Stimulated activated memory B cell treated with anti-CD40 and anti-IgM and Interleukin-4, amounts not matched to agents 10 μg/mL and 1 μg/mL and 100 μg/mL, for 72 hours (primary cell): ENCODE measurements at regions not wholly inside any gene's neighbourhood (a gene's known extent, or its start where the extent isn't known, plus 50 kb on each side); places are given as distances from the start of the nearest gene placed in this dataset.

Source experiments
- ATAC-seq: fragments of 150-1000 bp; cut with Tn5 transposase; 2 replicates; pipeline ENCODE4 v1.10.0; 2021
- H3K27ac Mint-ChIP-seq: one replicate; pipeline ENCODE4 v1.8.0; 2022; ENCODE audit warnings: mild to moderate bottlenecking, mixed read lengths
- H3K27me3 Mint-ChIP-seq: one replicate; pipeline ENCODE4 v1.8.0; 2022; ENCODE audit warnings: mixed read lengths
- H3K36me3 Mint-ChIP-seq: one replicate; pipeline ENCODE4 v1.8.0; 2022; ENCODE audit warnings: mixed read lengths
- H3K4me1 Mint-ChIP-seq: one replicate; pipeline ENCODE4 v1.8.0; 2022; ENCODE audit warnings: mixed read lengths
- H3K4me3 Mint-ChIP-seq: one replicate; pipeline ENCODE4 v1.8.0; 2022; ENCODE audit warnings: mild to moderate bottlenecking, moderate library complexity, mixed read lengths
- H3K9me3 Mint-ChIP-seq: one replicate; pipeline ENCODE4 v1.8.0; 2022; ENCODE audit warnings: mixed read lengths

DNA sequence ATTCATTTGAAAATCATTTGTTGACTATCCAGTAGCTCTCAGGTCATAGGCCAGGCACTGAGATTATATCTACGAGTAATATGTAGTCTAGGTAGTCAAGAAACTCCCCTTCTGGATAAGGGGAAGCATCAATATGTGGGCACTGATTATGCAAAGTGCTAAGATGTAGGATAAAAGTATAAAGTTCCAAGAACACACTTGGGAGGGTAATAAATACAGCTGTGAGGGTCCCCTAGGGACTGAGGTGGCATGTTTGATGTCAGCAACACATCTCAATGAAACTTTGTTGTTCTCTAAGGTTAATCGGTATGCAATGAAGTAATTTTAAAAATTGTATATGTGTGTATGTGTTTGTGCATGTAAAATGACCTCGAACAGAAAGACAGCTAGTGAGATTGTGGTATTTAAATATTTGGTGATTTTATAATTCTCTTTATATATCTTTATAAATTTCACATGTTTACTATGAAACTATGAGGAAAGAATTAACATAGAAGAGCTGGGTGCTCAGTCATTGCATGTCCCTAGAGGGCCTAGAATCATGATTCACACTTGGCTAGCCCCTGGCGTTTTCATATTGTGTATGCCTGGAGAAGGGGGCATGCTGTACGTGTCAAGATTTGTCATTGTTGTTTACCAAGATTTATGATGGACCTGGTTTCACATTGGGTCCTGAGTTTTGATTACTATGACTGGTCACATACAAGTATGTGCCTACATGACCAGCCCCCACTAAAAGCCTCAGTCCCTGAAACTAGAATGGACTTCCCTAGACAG is 140.1 kb upstream of the DUSP10 start:
- H3K9me3 Mint-ChIP-seq, result no peaks in the 10 kb centered on the region
- no peaks in the 10 kb centered on the region for H3K36me3 Mint-ChIP-seq
- ATAC-seq, result peak; percentile 55
- H3K27ac Mint-ChIP-seq, result no peak overlapping the region
- no peaks in the 10 kb centered on the region for H3K27me3 Mint-ChIP-seq
- peaks cover 17% of the 10 kb centered on the region for H3K4me1 Mint-ChIP-seq
- H3K4me3 Mint-ChIP-seq, result no peak overlapping the region

DNA sequence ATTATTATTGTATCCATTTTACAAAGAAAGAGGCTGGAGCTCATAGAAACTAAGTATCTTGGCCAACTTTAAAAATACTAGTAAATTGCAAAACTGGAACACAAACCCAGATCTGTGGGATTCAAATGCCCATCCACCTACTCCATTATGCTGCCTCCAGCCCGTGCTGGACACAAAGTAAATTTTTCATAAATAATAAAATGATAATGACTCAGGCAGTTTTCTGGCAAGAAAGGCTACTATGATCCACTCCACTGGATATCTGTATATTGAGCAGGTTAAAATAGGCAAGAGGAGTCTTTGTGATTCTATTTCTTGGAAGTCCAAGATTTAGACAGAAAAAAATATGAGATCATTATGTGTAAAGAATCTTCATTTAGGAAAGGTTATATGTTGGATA is 138.3 kb upstream of the DUSP10 start:
- H3K4me1 Mint-ChIP-seq, result peaks cover 20% of the 10 kb centered on the region
- no peaks in the 10 kb centered on the region for H3K9me3 Mint-ChIP-seq
- ATAC-seq, result no peak
- H3K27me3 Mint-ChIP-seq, result no peaks in the 10 kb centered on the region
- H3K4me3 Mint-ChIP-seq, result no peak overlapping the region
- no peak overlapping the region for H3K27ac Mint-ChIP-seq
- H3K36me3 Mint-ChIP-seq, result no peaks in the 10 kb centered on the region

DNA sequence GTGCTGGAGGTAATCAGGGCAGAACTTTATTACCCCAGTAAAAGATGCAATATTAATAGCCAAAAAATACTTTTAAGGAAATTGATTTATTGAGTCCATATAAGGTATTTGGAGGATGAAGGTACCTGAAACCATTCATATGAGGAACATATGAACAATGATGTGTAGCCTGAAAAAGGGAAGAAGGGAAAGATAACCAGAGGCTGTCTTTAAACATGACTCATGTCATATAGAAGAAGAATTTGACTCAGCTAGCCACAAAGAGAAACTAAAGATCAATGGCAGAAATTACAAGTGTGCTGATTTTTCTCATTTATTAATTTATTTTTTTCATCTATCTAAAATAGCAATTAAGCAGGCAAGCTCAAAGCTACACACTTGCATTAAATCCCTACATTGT is 136.2 kb upstream of the DUSP10 start:
- Mint-ChIP-seq H3K4me1 (peaks cover 30% of the 10 kb centered on the region), H3K4me3 (no peak overlapping the region), H3K27ac (no peak overlapping the region), H3K27me3 (no peaks in the 10 kb centered on the region), H3K36me3 (no peaks in the 10 kb centered on the region), H3K9me3 (no peaks in the 10 kb centered on the region)
- peak; percentile 79 for ATAC-seq

DNA sequence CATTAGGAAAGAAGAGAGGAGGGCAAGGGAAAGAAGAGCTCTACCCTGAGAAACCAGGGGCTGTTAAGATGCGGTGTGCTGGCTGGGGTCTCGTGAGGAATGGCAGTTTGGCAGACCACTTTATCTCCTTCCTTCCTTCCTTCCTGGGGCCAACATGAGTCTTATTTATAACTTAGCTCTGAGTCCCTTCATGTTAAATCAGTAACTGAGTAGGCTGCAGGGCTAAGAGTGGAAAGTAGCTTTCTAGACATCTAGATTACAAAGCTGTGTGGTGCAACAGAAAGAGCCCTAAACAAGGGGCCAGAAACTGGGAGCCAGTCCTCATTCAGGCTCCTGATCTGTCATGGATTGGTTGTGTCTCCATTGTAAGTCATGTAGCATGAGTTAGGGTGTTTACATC is 135.4 kb upstream of the DUSP10 start:
- Mint-ChIP-seq H3K9me3 (no peaks in the 10 kb centered on the region), H3K4me3 (no peak overlapping the region), H3K27ac (no peak overlapping the region), H3K36me3 (no peaks in the 10 kb centered on the region), H3K27me3 (no peaks in the 10 kb centered on the region), H3K4me1 (peaks cover 35% of the 10 kb centered on the region)
- no peak for ATAC-seq

DNA sequence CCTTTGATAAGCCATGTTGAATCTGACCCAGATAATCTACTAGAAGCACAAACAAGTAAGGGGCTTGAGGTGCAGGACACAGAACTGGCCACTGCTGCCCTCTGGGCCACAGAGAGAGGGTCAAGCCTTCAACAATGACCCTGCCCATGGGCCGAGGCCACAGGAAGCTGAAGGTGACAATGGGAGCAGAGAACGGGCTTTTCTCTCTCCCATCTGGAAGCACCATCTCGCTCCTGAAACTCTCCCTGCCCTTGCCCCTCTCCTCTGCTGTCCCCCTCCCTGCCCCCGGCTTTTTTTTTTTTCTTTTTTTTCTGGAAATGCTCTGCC is 133.1 kb upstream of the DUSP10 start:
- no peak overlapping the region for H3K27ac Mint-ChIP-seq
- ATAC-seq, result no peak
- H3K36me3 Mint-ChIP-seq, result no peaks in the 10 kb centered on the region
- H3K27me3 Mint-ChIP-seq, result no peaks in the 10 kb centered on the region
- peaks cover 25% of the 10 kb centered on the region for H3K4me1 Mint-ChIP-seq
- H3K4me3 Mint-ChIP-seq, result no peak overlapping the region
- no peaks in the 10 kb centered on the region for H3K9me3 Mint-ChIP-seq

DNA sequence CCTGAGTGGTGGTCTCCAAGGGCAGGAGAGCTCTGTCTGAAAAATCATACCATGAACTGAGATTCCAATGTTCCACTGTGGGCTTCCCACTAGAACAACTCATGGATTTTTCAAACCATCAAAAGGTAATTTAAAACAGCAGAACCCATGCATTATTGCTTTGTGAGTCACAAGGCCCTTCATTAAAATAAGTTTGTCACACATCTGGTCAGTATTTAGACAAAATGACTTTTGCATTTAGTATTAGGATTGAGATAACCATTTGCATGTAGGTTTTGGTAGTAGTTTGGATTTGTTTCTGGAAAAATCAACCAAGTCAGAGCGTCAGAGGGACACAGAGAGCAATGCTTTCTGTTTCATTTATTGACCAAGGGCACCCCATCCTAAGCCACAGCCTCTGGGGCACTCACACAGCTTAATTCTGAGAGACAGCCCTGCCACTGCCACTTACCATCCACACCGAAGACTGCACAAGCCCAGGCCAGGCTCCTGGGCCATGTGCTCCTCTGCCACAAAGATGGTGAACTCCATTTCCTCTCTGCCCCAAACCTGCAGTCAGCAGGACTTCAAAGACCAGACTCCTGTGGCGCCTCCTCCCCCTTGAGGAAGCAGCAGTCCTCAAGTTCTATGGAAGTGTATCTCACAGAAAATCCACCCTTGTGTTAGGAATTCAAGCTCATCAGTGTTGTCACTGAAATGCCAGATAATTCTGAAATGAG is 132.6 kb upstream of the DUSP10 start:
- no peak overlapping the region for H3K27ac Mint-ChIP-seq
- H3K9me3 Mint-ChIP-seq, result no peaks in the 10 kb centered on the region
- H3K36me3 Mint-ChIP-seq, result no peaks in the 10 kb centered on the region
- no peaks in the 10 kb centered on the region for H3K27me3 Mint-ChIP-seq
- no peak overlapping the region for H3K4me3 Mint-ChIP-seq
- no peak for ATAC-seq
- H3K4me1 Mint-ChIP-seq, result peaks cover 25% of the 10 kb centered on the region

DNA sequence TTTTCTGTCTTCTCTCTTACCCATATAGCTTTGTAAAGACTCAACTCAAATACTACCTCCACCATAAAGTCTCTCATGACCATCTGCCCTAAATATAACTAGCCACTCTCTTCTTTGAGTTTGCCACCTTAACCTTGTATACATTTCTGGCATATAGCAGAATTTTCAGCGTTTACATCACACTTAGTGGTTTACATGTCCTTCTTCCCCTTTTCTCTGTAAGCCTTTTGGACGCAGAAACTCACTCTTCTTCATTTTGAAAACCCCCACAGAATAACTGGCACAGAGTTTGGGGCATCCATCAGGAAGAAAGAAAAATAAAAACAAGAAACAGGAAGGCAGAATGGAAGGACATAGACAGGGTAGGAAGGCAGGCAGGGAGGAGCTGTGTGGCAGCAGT is 131.8 kb upstream of the DUSP10 start:
- Mint-ChIP-seq H3K27ac (no peak overlapping the region), H3K4me3 (no peak overlapping the region), H3K27me3 (no peaks in the 10 kb centered on the region), H3K9me3 (no peaks in the 10 kb centered on the region), H3K4me1 (peaks cover 25% of the 10 kb centered on the region), H3K36me3 (no peaks in the 10 kb centered on the region)
- ATAC-seq, result no peak

DNA sequence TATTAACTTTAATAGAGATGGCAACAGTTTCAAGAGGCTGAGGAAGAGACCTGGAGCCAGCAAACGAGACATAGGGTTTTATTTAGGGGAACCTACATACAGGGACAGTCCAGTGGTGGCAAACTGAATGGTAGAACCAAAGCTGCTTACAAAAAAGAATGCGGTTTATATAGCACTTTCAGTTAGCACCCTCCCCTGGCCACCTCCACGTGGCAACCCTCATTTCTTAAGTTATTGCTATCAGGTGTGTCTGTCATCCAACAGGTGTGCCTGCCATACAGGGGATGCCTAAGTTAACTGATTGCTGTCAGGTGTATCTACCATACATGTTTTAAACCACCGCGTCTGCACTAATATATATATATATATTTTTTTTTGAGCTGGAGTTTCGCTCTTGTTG is 129.2 kb upstream of the DUSP10 start:
- peaks cover 15% of the 10 kb centered on the region for H3K4me1 Mint-ChIP-seq
- no peak for ATAC-seq
- H3K4me3 Mint-ChIP-seq, result no peak overlapping the region
- H3K36me3 Mint-ChIP-seq, result no peaks in the 10 kb centered on the region
- no peaks in the 10 kb centered on the region for H3K9me3 Mint-ChIP-seq
- H3K27ac Mint-ChIP-seq, result no peak overlapping the region
- no peaks in the 10 kb centered on the region for H3K27me3 Mint-ChIP-seq

DNA sequence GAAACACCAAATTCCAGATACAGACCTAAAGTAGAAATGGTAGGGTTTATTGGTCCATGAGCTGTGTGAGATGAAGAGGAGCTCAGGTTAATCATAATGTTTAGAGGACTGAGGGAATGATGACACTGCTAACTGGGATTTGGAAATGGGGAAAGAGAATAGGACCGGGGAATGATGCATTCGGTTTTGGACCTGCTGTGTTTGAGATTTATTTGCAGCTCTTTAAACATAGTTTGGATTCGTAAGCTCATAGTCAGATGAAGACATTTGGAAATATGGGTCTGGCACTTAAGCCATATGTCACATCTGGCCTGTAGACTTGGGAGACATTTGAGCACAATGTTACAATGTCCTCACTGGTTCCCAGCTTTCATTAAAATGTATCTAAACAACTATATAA is 127.9 kb upstream of the DUSP10 start:
- no peaks in the 10 kb centered on the region for H3K9me3 Mint-ChIP-seq
- H3K27me3 Mint-ChIP-seq, result no peaks in the 10 kb centered on the region
- H3K4me1 Mint-ChIP-seq, result peaks cover 15% of the 10 kb centered on the region
- no peaks in the 10 kb centered on the region for H3K36me3 Mint-ChIP-seq
- no peak overlapping the region for H3K27ac Mint-ChIP-seq
- H3K4me3 Mint-ChIP-seq, result no peak overlapping the region
- no peak for ATAC-seq

DNA sequence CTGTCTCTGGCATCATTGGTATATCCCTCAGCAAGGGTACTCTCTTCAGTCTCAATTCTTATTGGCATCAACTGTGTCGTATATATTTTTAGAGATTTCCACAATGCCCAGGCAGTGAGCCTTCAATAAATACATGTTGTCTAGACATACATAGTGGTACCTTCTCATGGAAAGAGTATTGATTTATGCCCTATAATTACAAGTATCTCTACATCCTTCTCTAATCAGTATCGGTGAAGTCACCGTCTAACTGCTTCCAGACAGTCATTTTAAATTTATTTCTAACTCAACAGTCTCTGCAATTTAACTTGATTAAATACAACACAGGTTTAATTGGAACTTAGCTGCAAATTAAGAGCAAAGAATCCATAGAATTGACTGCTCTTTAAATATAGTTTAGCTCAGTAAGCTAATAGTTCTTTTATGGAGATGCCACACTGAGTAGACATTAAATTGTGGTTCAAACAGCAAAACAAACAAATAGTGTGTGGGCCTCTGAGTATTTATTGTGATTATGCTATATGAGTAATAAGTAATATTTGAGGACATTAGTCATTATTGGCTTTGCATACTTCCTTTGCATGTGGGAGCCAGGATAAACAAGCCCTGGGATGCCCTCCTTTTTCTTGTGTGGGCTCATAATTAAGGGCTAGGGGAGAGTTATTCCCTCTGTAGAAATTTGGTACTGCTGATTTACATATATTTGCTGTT is 126.9 kb upstream of the DUSP10 start:
- H3K4me1 Mint-ChIP-seq, result peaks cover 13% of the 10 kb centered on the region
- H3K36me3 Mint-ChIP-seq, result no peaks in the 10 kb centered on the region
- no peak overlapping the region for H3K27ac Mint-ChIP-seq

DNA sequence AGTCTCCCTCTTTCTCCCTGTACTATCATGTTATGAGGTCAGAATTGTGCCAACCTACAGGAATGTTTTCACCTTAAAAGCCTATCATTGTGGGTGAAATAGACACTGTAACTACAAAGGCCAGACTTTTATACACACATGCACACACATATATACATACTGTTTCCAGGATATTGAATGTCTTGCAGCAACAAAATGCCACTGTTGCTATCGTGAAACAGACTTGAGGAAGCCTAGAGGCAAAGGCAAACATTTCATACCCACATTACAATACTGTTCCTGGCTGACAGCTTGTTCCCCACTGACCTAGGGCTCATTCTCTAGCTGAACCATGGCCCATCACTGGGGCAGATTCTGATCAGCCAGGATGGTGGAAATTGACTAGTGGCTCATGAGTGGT is 125.1 kb upstream of the DUSP10 start:
- Mint-ChIP-seq H3K4me1 (peaks cover 9% of the 10 kb centered on the region), H3K27me3 (no peaks in the 10 kb centered on the region), H3K9me3 (no peaks in the 10 kb centered on the region), H3K4me3 (no peak overlapping the region), H3K36me3 (no peaks in the 10 kb centered on the region), H3K27ac (no peak overlapping the region)
- no peak for ATAC-seq

More for the DNA sequence above, 126.9 kb upstream of the DUSP10 start:
- no peaks in the 10 kb centered on the region for H3K9me3 Mint-ChIP-seq
- ATAC-seq, result no peak
- no peaks in the 10 kb centered on the region for H3K27me3 Mint-ChIP-seq
- H3K4me3 Mint-ChIP-seq, result no peak overlapping the region

DNA sequence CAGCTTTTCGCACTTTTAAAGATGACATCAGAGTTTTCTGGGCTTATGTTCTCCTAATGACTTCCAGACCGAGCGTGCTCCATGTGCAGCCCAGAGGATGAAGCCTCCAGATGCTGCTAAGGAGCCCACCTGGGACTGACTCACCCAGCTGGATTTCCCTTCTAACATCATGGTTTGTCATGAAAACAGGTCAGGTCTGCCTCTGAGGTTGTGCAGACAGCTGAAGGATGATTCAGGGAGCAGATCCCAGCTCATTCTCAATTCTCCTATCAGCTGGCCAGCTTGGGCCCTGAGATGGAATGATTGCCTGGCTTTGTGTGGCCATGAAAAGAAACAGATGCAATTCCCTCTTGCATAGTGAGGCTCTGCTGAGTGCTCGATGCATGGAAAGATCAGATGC is 123.9 kb upstream of the DUSP10 start:
- ATAC-seq, result no peak
- no peaks in the 10 kb centered on the region for H3K9me3 Mint-ChIP-seq
- H3K27ac Mint-ChIP-seq, result no peak overlapping the region
- no peaks in the 10 kb centered on the region for H3K27me3 Mint-ChIP-seq
- H3K36me3 Mint-ChIP-seq, result no peaks in the 10 kb centered on the region
- no peak overlapping the region for H3K4me3 Mint-ChIP-seq
- peaks cover 9% of the 10 kb centered on the region for H3K4me1 Mint-ChIP-seq

DNA sequence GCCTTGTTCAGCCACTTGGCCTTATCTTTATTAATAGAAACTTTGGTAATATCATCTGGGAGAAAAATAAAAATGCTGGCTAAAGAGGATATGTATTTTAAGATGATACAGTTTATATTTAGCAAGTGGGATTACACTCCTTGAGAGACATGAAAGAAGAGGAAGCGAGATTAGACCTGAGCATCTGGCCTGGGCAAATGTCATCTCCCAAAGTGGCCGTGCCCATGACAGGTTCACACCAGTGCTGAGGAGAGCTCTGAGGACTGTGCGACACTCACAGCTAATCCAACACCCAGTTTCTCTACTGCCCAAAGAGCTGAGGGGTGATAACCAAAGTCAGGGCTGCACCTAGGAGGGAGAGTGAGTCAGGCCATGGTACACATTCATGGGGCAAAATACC is 121.7 kb upstream of the DUSP10 start:
- no peaks in the 10 kb centered on the region for H3K36me3 Mint-ChIP-seq
- H3K27ac Mint-ChIP-seq, result no peak overlapping the region
- H3K27me3 Mint-ChIP-seq, result no peaks in the 10 kb centered on the region
- peaks cover 9% of the 10 kb centered on the region for H3K4me1 Mint-ChIP-seq
- no peak overlapping the region for H3K4me3 Mint-ChIP-seq
- no peaks in the 10 kb centered on the region for H3K9me3 Mint-ChIP-seq
- ATAC-seq, result peak; percentile 58

DNA sequence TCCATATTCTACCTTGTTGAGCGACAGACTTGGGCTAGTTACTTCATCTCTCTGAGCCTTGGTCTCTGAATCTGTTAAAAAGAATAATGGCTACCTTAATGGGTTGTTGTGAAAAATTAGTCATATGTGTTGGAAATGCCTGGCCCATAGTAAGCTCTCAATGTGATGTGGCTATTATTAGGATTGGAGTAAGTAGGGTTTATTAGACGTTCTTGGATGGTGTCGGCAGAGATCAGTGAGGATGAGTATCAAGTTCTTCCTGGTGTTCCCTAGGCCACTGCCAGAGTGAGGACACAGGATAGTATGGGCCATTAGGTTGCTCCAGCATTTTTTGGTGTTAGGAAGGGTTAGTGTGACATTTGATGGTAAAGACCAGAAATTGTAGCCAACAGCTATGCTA is 121.1 kb upstream of the DUSP10 start:
- Mint-ChIP-seq H3K4me1 (peaks cover 9% of the 10 kb centered on the region), H3K36me3 (no peaks in the 10 kb centered on the region), H3K27me3 (no peaks in the 10 kb centered on the region), H3K9me3 (no peaks in the 10 kb centered on the region), H3K4me3 (no peak overlapping the region), H3K27ac (no peak overlapping the region)
- no peak for ATAC-seq

DNA sequence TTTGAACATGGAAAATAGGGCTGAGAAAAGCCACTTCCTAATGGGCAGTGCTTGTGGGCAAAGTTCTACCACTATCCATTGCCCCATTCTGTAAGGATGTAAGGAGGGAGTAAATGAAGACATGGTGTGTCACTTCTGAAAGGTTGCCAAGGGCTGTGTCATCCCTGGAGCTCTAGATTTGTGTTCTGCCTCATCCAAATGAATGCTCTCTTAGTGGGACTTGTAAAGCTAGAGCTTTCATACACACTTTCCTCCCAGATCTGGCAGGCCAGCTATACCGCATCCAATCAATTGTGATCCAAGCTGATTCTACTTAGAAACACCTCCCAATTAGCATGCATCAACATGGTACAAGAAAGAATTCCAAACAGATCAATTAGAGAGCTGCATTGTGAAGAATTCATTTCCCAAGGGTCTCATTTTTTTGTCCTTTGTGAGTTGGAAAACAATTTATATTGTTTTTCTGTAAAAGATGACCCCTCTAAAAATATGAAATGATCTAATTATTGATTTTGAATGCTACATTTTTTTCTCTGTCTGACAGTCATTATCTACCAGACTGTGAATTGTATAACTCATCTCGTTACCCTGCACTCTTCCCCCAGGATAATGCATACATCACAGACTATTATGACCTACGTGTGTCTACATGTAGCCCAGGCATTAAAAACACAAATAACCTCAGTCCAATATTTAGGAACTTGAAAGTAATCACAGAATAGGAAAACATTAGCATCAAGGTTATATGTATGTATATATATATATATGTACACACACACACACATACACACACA is 117.1 kb upstream of the DUSP10 start:
- ATAC-seq, result no peak
- H3K9me3 Mint-ChIP-seq, result no peaks in the 10 kb centered on the region
- peaks cover 9% of the 10 kb centered on the region for H3K4me1 Mint-ChIP-seq
- no peaks in the 10 kb centered on the region for H3K27me3 Mint-ChIP-seq
- no peak overlapping the region for H3K27ac Mint-ChIP-seq
- H3K36me3 Mint-ChIP-seq, result no peaks in the 10 kb centered on the region
- H3K4me3 Mint-ChIP-seq, result no peak overlapping the region
